OCI-LY3 (cell line): ENCODE measurements at regions not wholly inside any gene's neighbourhood (a gene's known extent, or its start where the extent isn't known, plus 50 kb on each side); places are given as distances from the start of the nearest gene placed in this dataset.
"Not testable (repeated sequence)": the region's sequence is repeated elsewhere in the genome, so short reads cannot be mapped to it uniquely, and the experiment has no call there.

ENCODE experiments used
- H2AFZ ChIP-seq: fragments of 200-600, 300-600 bp; shearing (Covaris generic); 2 replicates; pipeline ENCODE4 v1.6.0; 2014; ENCODE audit warnings: antibody characterized with exemption, low read depth, low read length
- H3K27ac ChIP-seq: fragments of 200-600, 300-600 bp; sonication (generic); 2 replicates; pipeline ENCODE4 v1.5.1; 2014; ENCODE audit warnings: mild to moderate bottlenecking, low read length, moderate library complexity, mixed read lengths
- H3K27me3 ChIP-seq: fragments of 200-600, 300-600 bp; sonication (generic); 2 replicates; pipeline ENCODE4 v1.6.1; 2014; ENCODE audit warnings: low read depth, low read length, mixed read lengths
- H3K36me3 ChIP-seq: fragments of 200-600, 300-600 bp; sonication (generic); replicated peaks from 2 replicates; pipeline ENCODE3; 2014; ENCODE audit warnings: low read depth, low read length, mixed read lengths
- H3K4me1 ChIP-seq: fragments of 300-600, 200-600 bp; sonication (generic); 2 replicates; pipeline ENCODE4 v1.6.1; 2014; ENCODE audit warnings: low read length, mixed read lengths
- H3K4me2 ChIP-seq: fragments of 200-600, 300-600 bp; sonication (generic); 2 replicates; pipeline ENCODE4 v1.6.1; 2014; ENCODE audit warnings: low read length, mixed read lengths
- H3K4me3 ChIP-seq: fragments of 300-600, 200-600 bp; sonication (generic); 2 replicates; pipeline ENCODE4 v1.5.1; 2014; ENCODE audit warnings: antibody characterized with exemption, mild to moderate bottlenecking, low read length, moderate library complexity
- H3K79me2 ChIP-seq: fragments of 300-600, 200-600 bp; shearing (Covaris generic); 2 replicates; pipeline ENCODE4 v1.6.1; 2014; ENCODE audit warnings: mild to moderate bottlenecking, low read length, mixed read lengths
- H3K9ac ChIP-seq: fragments of 300-600, 200-600 bp; shearing (Covaris generic); 2 replicates; pipeline ENCODE4 v1.6.0; 2014; ENCODE audit warnings: mild to moderate bottlenecking, low read length, moderate library complexity
- H3K9me3 ChIP-seq: fragments of 200-600, 300-600 bp; shearing (Covaris generic); 2 replicates; pipeline ENCODE4 v1.6.1; 2014; ENCODE audit warnings: low read length, mixed read lengths; ENCODE audit not compliant: insufficient read depth
- H4K20me1 ChIP-seq: fragments of 200-600, 300-600 bp; sonication (generic); 2 replicates; pipeline ENCODE4 v1.6.1; 2016; ENCODE audit warnings: low read length, mixed read lengths; ENCODE audit not compliant: insufficient read depth
- CTCF ChIP-seq: fragments of 200-600, 300-600 bp; sonication (generic); IDR thresholded peaks from 2 replicates; pipeline ENCODE4 v1.5.1; 2014; ENCODE audit warnings: antibody characterized with exemption, low read length, low read depth
- EZH2phosphoT487 ChIP-seq: fragments of 200-600 bp; shearing (Covaris generic); IDR thresholded peaks from 2 replicates; pipeline ENCODE4 v1.6.1; 2018; ENCODE audit warnings: antibody characterized with exemption, mixed run types, low read depth

GRCh38 chr18:30440351-30440750 lies 602.2 kb downstream of the DSC3 start:
- Histone ChIP-seq H3K79me2 (no peaks in the 10 kb centered on the region), H3K36me3 (no peaks in the 10 kb centered on the region), H3K4me3 (no peak overlapping the region), H4K20me1 (no peaks in the 10 kb centered on the region), H3K9me3 (no peaks in the 10 kb centered on the region), H3K4me2 (no peak overlapping the region), H3K27me3 (no peaks in the 10 kb centered on the region), H3K9ac (no peak overlapping the region), H3K27ac (no peak overlapping the region), H2AFZ (no peak overlapping the region), H3K4me1 (no peaks in the 10 kb centered on the region)
- TF ChIP-seq CTCF (no peak), EZH2phosphoT487 (no peak)

GRCh38 chr18:30439174-30439573 lies 603.4 kb downstream of the DSC3 start:
- Histone ChIP-seq H3K4me3 (no peak overlapping the region), H3K4me1 (no peaks in the 10 kb centered on the region), H3K36me3 (no peaks in the 10 kb centered on the region), H3K9me3 (no peaks in the 10 kb centered on the region), H2AFZ (no peak overlapping the region), H3K27ac (no peak overlapping the region), H4K20me1 (no peaks in the 10 kb centered on the region), H3K27me3 (no peaks in the 10 kb centered on the region), H3K4me2 (no peak overlapping the region), H3K79me2 (no peaks in the 10 kb centered on the region), H3K9ac (no peak overlapping the region)
- TF ChIP-seq EZH2phosphoT487 (no peak), CTCF (no peak)

- H3K9ac ChIP-seq, result no peak overlapping the region
- H3K4me2 ChIP-seq, result no peak overlapping the region
- no peak overlapping the region for H3K27ac ChIP-seq
- H3K27me3 ChIP-seq, result no peaks in the 10 kb centered on the region
- no peaks in the 10 kb centered on the region for H3K4me1 ChIP-seq
- no peaks in the 10 kb centered on the region for H3K9me3 ChIP-seq
- no peak overlapping the region for H2AFZ ChIP-seq
- H3K36me3 ChIP-seq, result no peaks in the 10 kb centered on the region
- H4K20me1 ChIP-seq, result no peaks in the 10 kb centered on the region
- H3K4me3 ChIP-seq, result no peak overlapping the region
- no peaks in the 10 kb centered on the region for H3K79me2 ChIP-seq
- TF ChIP-seq EZH2phosphoT487, result no peak
- TF ChIP-seq CTCF, result no peak
These were observed 610.2 kb downstream of the DSC3 start for GRCh38 chr18:30432349-30432748.

GRCh38 chr18:30419399-30419798 lies 623.1 kb downstream of the DSC3 start:
- not testable (repeated sequence) for H4K20me1 ChIP-seq, H3K9ac ChIP-seq, H3K4me2 ChIP-seq, H3K4me1 ChIP-seq, H3K36me3 ChIP-seq, H3K4me3 ChIP-seq, H3K27me3 ChIP-seq, H3K79me2 ChIP-seq, H3K9me3 ChIP-seq, H2AFZ ChIP-seq, H3K27ac ChIP-seq

- Histone ChIP-seq H4K20me1 (no peaks in the 10 kb centered on the region), H3K9me3 (no peaks in the 10 kb centered on the region), H3K36me3 (no peaks in the 10 kb centered on the region), H2AFZ (no peak overlapping the region), H3K9ac (no peak overlapping the region), H3K79me2 (no peaks in the 10 kb centered on the region), H3K4me2 (no peak overlapping the region), H3K27me3 (no peaks in the 10 kb centered on the region), H3K4me1 (no peaks in the 10 kb centered on the region), H3K27ac (no peak overlapping the region), H3K4me3 (no peak overlapping the region)
- no peak for TF ChIP-seq EZH2phosphoT487
These were observed 626.6 kb downstream of the DSC3 start for GRCh38 chr18:30415903-30416302.
